ENCODE measurements at regions not wholly inside any gene's neighbourhood (a gene's known extent, or its start where the extent isn't known, plus 50 kb on each side); places are given as distances from the start of the nearest gene placed in this dataset.

GRCh38 chr13:74217811-74218210, 83.6 kb upstream of the KLF12 start:
- TF ChIP-seq CTCF (IDR thresholded peaks at IDR 0.05; ENCODE audit: low read depth, low read length), result no peak
- no peak overlapping the region for H3K4me3 ChIP-seq (ENCODE audit: low read depth, low read length)

GRCh38 chr13:74215420-74215819, 81.2 kb upstream of the KLF12 start:
- no peak for TF ChIP-seq CTCF (IDR thresholded peaks at IDR 0.05; ENCODE audit: low read depth, low read length)

GRCh38 chr13:74214321-74214720, 80.1 kb upstream of the KLF12 start:
- no peak overlapping the region for H3K4me3 ChIP-seq (ENCODE audit: low read depth, low read length)
- TF ChIP-seq CTCF (IDR thresholded peaks at IDR 0.05; ENCODE audit: low read depth, low read length), result no peak

More at GRCh38 chr13:74215420-74215819, 81.2 kb upstream of the KLF12 start:
- H3K4me3 ChIP-seq (ENCODE audit: low read depth, low read length), result no peak overlapping the region

- no peak overlapping the region for H3K4me3 ChIP-seq (ENCODE audit: low read depth, low read length)
- TF ChIP-seq CTCF (IDR thresholded peaks at IDR 0.05; ENCODE audit: low read depth, low read length), result no peak
Observed at GRCh38 chr13:74210693-74211393, 76.6 kb upstream of the KLF12 start.

- no peak for TF ChIP-seq CTCF (IDR thresholded peaks at IDR 0.05; ENCODE audit: low read depth, low read length)
Observed at GRCh38 chr13:74206855-74207254, 72.7 kb upstream of the KLF12 start.

GRCh38 chr13:74206061-74206561, 71.9 kb upstream of the KLF12 start:
- TF ChIP-seq CTCF (IDR thresholded peaks at IDR 0.05; ENCODE audit: low read depth, low read length), result no peak
- no peak overlapping the region for H3K4me3 ChIP-seq (ENCODE audit: low read depth, low read length)

More at GRCh38 chr13:74206855-74207254, 72.7 kb upstream of the KLF12 start:
- no peak overlapping the region for H3K4me3 ChIP-seq (ENCODE audit: low read depth, low read length)

GRCh38 chr13:74205313-74205690, 71.1 kb upstream of the KLF12 start:
- no peak for TF ChIP-seq CTCF (IDR thresholded peaks at IDR 0.05; ENCODE audit: low read depth, low read length)
- no peak overlapping the region for H3K4me3 ChIP-seq (ENCODE audit: low read depth, low read length)
